Heart left ventricle (tissue), 13 donors: ENCODE measurements at regions not wholly inside any gene's neighbourhood (a gene's known extent, or its start where the extent isn't known, plus 50 kb on each side); places are given as distances from the start of the nearest gene placed in this dataset.

Experiments
- CTCF ChIP-seq, 12 donors: fragments of 200-600 bp; sonication (generic) in 4 of 12; IDR thresholded peaks; one replicate each; pipeline versions ENCODE4 v1.5.0 to v1.8.0; 2018 to 2022; ENCODE audit warnings: antibody characterized with exemption in 12 of 12, mild to moderate bottlenecking in 5 of 12
- POLR2A ChIP-seq, 2 donors: fragments of 450-650 bp; IDR thresholded peaks; one replicate each; pipeline ENCODE4 v1.6.1; 2017; ENCODE audit warnings: antibody characterized with exemption in 2 of 2, mild to moderate bottlenecking in 2 of 2, moderate library complexity in 2 of 2
- donor health status: ischemic (EF 13 %, LVEDD 7.1; RV severe dilation, severe dysfunction).
- donor health status: DM: no; HTN: yes; CAD: no.
- donor health status: DM: no; HTN: no; CAD: no.
- donor health status: ischemic (EF 25% LVEDD 6.9; RV normal size, moderate dysfunction).
- donor health status: ischemic (EF 25% LVEDD 5.7; RV mildly dilated, moderate dysfunction).
- donor health status: ischemic (EF 35%, LVEDD 5.7; RV mildly dilated, moderate dysfunction).
- donor health status: nonischemic (EF 11% LVEDD 7.7; RV severe dilation, severe dysfunction).
- donor health status: DM: yes; HTN: yes; CAD: no.
- donor health status: PGD.
- donor health status: ischemic (EF 29% LVEDD 5.4; RV normal size, mild dysfunction).
- donor health status: nonischemic (EF 23%, LVEDD 6.1; RV moderate dilation, normal function).

GRCh38 chr11:103586756-103587155 lies 449.7 kb upstream of the DDI1 start:
- no peak for TF ChIP-seq CTCF (IDR thresholded peaks at IDR 0.05)
- TF ChIP-seq POLR2A (IDR thresholded peaks at IDR 0.05): no peak
